GM18951 (cell line): ENCODE measurements at regions not wholly inside any gene's neighbourhood (a gene's known extent, or its start where the extent isn't known, plus 50 kb on each side); places are given as distances from the start of the nearest gene placed in this dataset.

Source experiments
- POLR2A ChIP-seq: IDR thresholded peaks from 4 replicates; pipeline ENCODE4 v1.6.1; 2011; ENCODE audit warnings: mild to moderate bottlenecking; ENCODE audit not compliant: insufficient read length, insufficient read depth; ENCODE audit errors: extremely low read depth
- in situ Hi-C: fragments of 300-500 bp; cut with MboI; formaldehyde crosslinking; loops from one replicate; pipeline ENCODE4 v1.12.0; 2022; ENCODE audit warnings: low sequenced_read_pairs, mixed read lengths, inconsistent platforms; ENCODE audit not compliant: unreplicated experiment

GRCh38 chr18:77990901-77991300 lies 741.3 kb downstream of the GALR1 start:
- TF ChIP-seq POLR2A = no peak
- in situ Hi-C loops = no loop called here

- TF ChIP-seq POLR2A = no peak
- in situ Hi-C loops = no loop called here
Measured at GRCh38 chr18:77992057-77992456, 742.4 kb downstream of the GALR1 start.

GRCh38 chr18:77993188-77993981 lies 743.7 kb downstream of the GALR1 start:
- in situ Hi-C loops = no loop called here
- TF ChIP-seq POLR2A = no peak

GRCh38 chr18:77995593-77995992 lies 745.9 kb downstream of the GALR1 start:
- no peak for TF ChIP-seq POLR2A

GRCh38 chr18:77996737-77997136 lies 747.1 kb downstream of the GALR1 start:
- in situ Hi-C loops = no loop called here
- no peak for TF ChIP-seq POLR2A

More at GRCh38 chr18:77995593-77995992, 745.9 kb downstream of the GALR1 start:
- in situ Hi-C loops = no loop called here

- in situ Hi-C loops = no loop called here
- TF ChIP-seq POLR2A = no peak
Measured at GRCh38 chr18:78001811-78002210, 752.2 kb downstream of the GALR1 start.

- in situ Hi-C loops = no loop called here
- no peak for TF ChIP-seq POLR2A
Measured at GRCh38 chr18:78006006-78006773, 756.5 kb downstream of the GALR1 start.

GRCh38 chr18:78006774-78007260 lies 757.2 kb downstream of the GALR1 start:
- in situ Hi-C loops = no loop called here
- TF ChIP-seq POLR2A = no peak

- in situ Hi-C loops = no loop called here
- no peak for TF ChIP-seq POLR2A
Measured at GRCh38 chr18:78010363-78010762, 760.7 kb downstream of the GALR1 start.

GRCh38 chr18:78017869-78018268 lies 768.2 kb downstream of the GALR1 start:
- TF ChIP-seq POLR2A = no peak
- in situ Hi-C loops = no loop called here

GRCh38 chr18:78021196-78021595 lies 771.5 kb downstream of the GALR1 start:
- no peak for TF ChIP-seq POLR2A
- in situ Hi-C loops = no loop called here

- in situ Hi-C loops = no loop called here
Measured at GRCh38 chr18:78031589-78031988, 781.9 kb downstream of the GALR1 start.

GRCh38 chr18:78031991-78032390 lies 782.3 kb downstream of the GALR1 start:
- TF ChIP-seq POLR2A = no peak
- in situ Hi-C loops = no loop called here

More at GRCh38 chr18:78031589-78031988, 781.9 kb downstream of the GALR1 start:
- no peak for TF ChIP-seq POLR2A
